ENCODE measurements at regions not wholly inside any gene's neighbourhood (a gene's known extent, or its start where the extent isn't known, plus 50 kb on each side); places are given as distances from the start of the nearest gene placed in this dataset.

GRCh38 chr2:39894082-39894481 is 115.0 kb upstream of the THUMPD2 start:
- no peaks in the 10 kb centered on the region for H4K20me1 ChIP-seq (replicated peaks in 1 of 2; ENCODE audit: control insufficient read depth in 1 of 2, insufficient read depth in 2 of 2, low read length in 2 of 2)
- no peak overlapping the region for H4K5ac ChIP-seq (ENCODE audit: insufficient read length, low read depth, low read length)
- no peak overlapping the region for H3K27ac ChIP-seq (ENCODE audit: low read depth, low read length)
- H4K91ac ChIP-seq (replicated peaks; ENCODE audit: insufficient read length, low read length): no peak overlapping the region
- H3K36me3 ChIP-seq (ENCODE audit: control insufficient read depth in 2 of 4, insufficient read depth in 4 of 4, low read length in 3 of 4): no peaks in the 10 kb centered on the region
- no peak overlapping the region for H3K14ac ChIP-seq (ENCODE audit: insufficient read length)
- H2BK5ac ChIP-seq (ENCODE audit: low read depth, low read length): no peak overlapping the region
- no peaks in the 10 kb centered on the region for H3K4me1 ChIP-seq (replicated peaks in 1 of 4; ENCODE audit: control insufficient read depth in 3 of 4, insufficient read depth in 4 of 4, low read length in 3 of 4)
- WGBS, 2 experiments (ENCODE audit: extremely low coverage in 1 of 2, insufficient coverage in 1 of 2, insufficient read length in 1 of 2, insufficient replicate concordance in 2 of 2, low coverage in 1 of 2, low lambda C conversion rate in 2 of 2, missing lambda C conversion rate in 1 of 2): 90% methylated on average over 8 of the region's 8 CpGs; no CpG with 5 or more reads in 1 of the 2 experiments
- no peak overlapping the region for H2AK5ac ChIP-seq (ENCODE audit: low read depth, low read length)
- H3K18ac ChIP-seq (ENCODE audit: extremely low read depth, low read length): no peak overlapping the region
- no peak overlapping the region for H2BK20ac ChIP-seq (ENCODE audit: low read length)
- no peak overlapping the region for H3K9ac ChIP-seq (replicated peaks in 1 of 4; ENCODE audit: extremely low read depth in 1 of 4, low read depth in 3 of 4, low read length in 3 of 4)
- H4K8ac ChIP-seq (ENCODE audit: extremely low read depth, insufficient read depth, low read length): no peak overlapping the region
- H3K23me2 ChIP-seq (ENCODE audit: low read depth, low read length): no peaks in the 10 kb centered on the region
- no peak for TF ChIP-seq GABPA (IDR thresholded peaks at IDR 0.05; ENCODE audit: borderline replicate concordance, insufficient read depth, low read length)
- TF ChIP-seq CREB1 (IDR thresholded peaks at IDR 0.05): no peak
- no peak for TF ChIP-seq FOSL1 (IDR thresholded peaks at IDR 0.05; ENCODE audit: insufficient read depth, low read depth, low read length)
- TF ChIP-seq SIN3A (conservative IDR thresholded peaks at IDR 0.05 in 1 of 2, IDR thresholded peaks at IDR 0.05 in 1 of 2; ENCODE audit: low read depth in 1 of 2, low read length in 2 of 2): no peak
- TF ChIP-seq TCF12 (IDR thresholded peaks at IDR 0.05; ENCODE audit: low read depth, low read length): no peak
- TF ChIP-seq SRF (IDR thresholded peaks at IDR 0.05; ENCODE audit: low read depth, low read length): no peak
- no peak for TF ChIP-seq TAF7 (optimal IDR thresholded peaks at IDR 0.05; ENCODE audit: borderline replicate concordance, low read depth, low read length)
- no peak for TF ChIP-seq CBX5 (IDR thresholded peaks at IDR 0.05; ENCODE audit: low read depth, low read length)
- TF ChIP-seq JUND (IDR thresholded peaks at IDR 0.05; ENCODE audit: low read length): no peak
- no peak for TF ChIP-seq TEAD4 (IDR thresholded peaks at IDR 0.05; ENCODE audit: low read depth, low read length)
- TF ChIP-seq EGR1 (IDR thresholded peaks at IDR 0.05; ENCODE audit: borderline replicate concordance, low read depth, low read length): no peak
- TF ChIP-seq POLR2AphosphoS5 (IDR thresholded peaks at IDR 0.05; ENCODE audit: low read depth, low read length): no peak
- no peak for TF ChIP-seq RAD21 (IDR thresholded peaks at IDR 0.05 in 1 of 2, conservative IDR thresholded peaks at IDR 0.05 in 1 of 2; ENCODE audit: low read depth in 2 of 2, low read length in 2 of 2)
- no peak for TF ChIP-seq RFX5 (IDR thresholded peaks at IDR 0.05; ENCODE audit: borderline replicate concordance, low read depth, low read length)
- TF ChIP-seq HDAC6 (IDR thresholded peaks at IDR 0.05; ENCODE audit: low read depth, low read length): no peak
- H3K4ac ChIP-seq (replicated peaks; ENCODE audit: insufficient read length, low read depth, low read length): no peak overlapping the region
- H3K4me3 ChIP-seq (ENCODE audit: extremely low read depth in 1 of 4, insufficient read depth in 2 of 4, low read depth in 3 of 4, low read length in 4 of 4): no peak overlapping the region
- no peaks in the 10 kb centered on the region for H3K27me3 ChIP-seq (replicated peaks in 1 of 4; ENCODE audit: control insufficient read depth in 3 of 4, extremely low read depth in 1 of 4, insufficient read depth in 3 of 4, low read length in 3 of 4)
- FAIRE-seq: no peak
- H3K56ac ChIP-seq (replicated peaks; ENCODE audit: insufficient read length, low read depth, low read length): no peak overlapping the region
- DNase-seq (ENCODE audit: low read depth in 1 of 2, low spot score in 2 of 2): no peak
- CTCF ChIA-PET (ENCODE audit: partially characterized antibody): interaction anchor here (1.6 kb wide), 1 partner anchor 20 kb away, joined by 4 read pairs; no protein-coding TSS in a partner anchor
- no peak overlapping the region for H2BK15ac ChIP-seq (ENCODE audit: low read length)
- no peaks in the 10 kb centered on the region for H3K79me1 ChIP-seq (ENCODE audit: low read depth, low read length)
- no peak overlapping the region for H3K23ac ChIP-seq (ENCODE audit: insufficient read length)
- H3K79me2 ChIP-seq (ENCODE audit: control insufficient read depth in 1 of 2, insufficient read depth in 2 of 2, low read length in 2 of 2): no peaks in the 10 kb centered on the region
- H2BK12ac ChIP-seq (ENCODE audit: low read depth, low read length): no peak overlapping the region
- no peak overlapping the region for H2AFZ ChIP-seq (ENCODE audit: low read length)
- 0 out of 4 replicates have a peak, but pooled peaks cover 0 to 2% of the 10 kb centered on the region in 2 experiments for H3K9me3 ChIP-seq (ENCODE audit: insufficient read depth in 2 of 2, low read depth in 1 of 2, low read length in 1 of 2)
- POLR2A ChIA-PET (ENCODE audit: partially characterized antibody): no interaction called here
- no peak overlapping the region for H2BK120ac ChIP-seq (replicated peaks; ENCODE audit: low read depth, low read length)
- H3K4me2 ChIP-seq (ENCODE audit: insufficient read depth in 1 of 2, low read depth in 2 of 2, low read length in 2 of 2): no peak overlapping the region

Measured in H1 (cell line).